ENCODE measurements at regions not wholly inside any gene's neighbourhood (a gene's known extent, or its start where the extent isn't known, plus 50 kb on each side); places are given as distances from the start of the nearest gene placed in this dataset.

DNA sequence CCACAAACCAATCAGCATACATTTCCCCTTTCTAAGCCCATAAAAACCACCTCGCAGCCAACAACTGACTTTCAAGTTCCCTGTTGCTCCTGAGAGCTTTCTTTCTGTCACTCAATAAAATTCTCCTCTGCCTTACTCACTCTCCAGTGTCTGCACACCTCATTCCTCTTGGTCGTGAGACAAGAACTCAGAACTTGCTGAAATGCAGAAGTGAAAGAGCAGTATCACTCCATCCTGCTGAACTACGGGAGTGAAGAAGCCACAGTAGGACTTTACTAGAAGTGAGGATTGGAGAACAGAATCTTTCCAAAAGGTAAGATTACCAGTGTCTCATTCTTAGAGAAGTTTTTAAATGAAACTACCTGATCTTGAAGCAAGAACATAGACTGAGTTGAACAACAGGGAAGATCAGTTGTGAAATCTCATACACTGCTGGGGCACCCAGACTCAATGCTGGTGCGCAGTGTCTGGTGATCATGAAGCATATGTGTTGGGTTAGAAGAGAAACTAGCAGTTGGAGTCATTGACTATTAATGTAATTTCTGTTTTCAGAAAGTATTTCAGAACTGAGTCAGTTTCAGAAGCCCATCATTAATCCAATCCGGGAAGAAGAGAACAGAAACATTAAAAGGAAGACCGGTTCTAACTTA is 726.9 kb upstream of the TMPRSS15 start:
- Histone ChIP-seq H3K4me3 (no peak overlapping the region), H3K36me3 (ENCODE audit: low read depth) (no peaks in the 10 kb centered on the region), H3K4me1 (ENCODE audit: low read depth) (no peaks in the 10 kb centered on the region), H3K9me3 (peaks cover 3% of the 10 kb centered on the region)
- TF ChIP-seq, protein P1, sequence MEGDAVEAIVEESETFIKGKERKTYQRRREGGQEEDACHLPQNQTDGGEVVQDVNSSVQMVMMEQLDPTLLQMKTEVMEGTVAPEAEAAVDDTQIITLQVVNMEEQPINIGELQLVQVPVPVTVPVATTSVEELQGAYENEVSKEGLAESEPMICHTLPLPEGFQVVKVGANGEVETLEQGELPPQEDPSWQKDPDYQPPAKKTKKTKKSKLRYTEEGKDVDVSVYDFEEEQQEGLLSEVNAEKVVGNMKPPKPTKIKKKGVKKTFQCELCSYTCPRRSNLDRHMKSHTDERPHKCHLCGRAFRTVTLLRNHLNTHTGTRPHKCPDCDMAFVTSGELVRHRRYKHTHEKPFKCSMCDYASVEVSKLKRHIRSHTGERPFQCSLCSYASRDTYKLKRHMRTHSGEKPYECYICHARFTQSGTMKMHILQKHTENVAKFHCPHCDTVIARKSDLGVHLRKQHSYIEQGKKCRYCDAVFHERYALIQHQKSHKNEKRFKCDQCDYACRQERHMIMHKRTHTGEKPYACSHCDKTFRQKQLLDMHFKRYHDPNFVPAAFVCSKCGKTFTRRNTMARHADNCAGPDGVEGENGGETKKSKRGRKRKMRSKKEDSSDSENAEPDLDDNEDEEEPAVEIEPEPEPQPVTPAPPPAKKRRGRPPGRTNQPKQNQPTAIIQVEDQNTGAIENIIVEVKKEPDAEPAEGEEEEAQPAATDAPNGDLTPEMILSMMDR (IDR thresholded peaks at IDR 0.05), result no peak
- DNase-seq (no peak), ATAC-seq (no peak)
- intact Hi-C loops (cut with DNase I, micrococcal nuclease), result no loop called here

DNA sequence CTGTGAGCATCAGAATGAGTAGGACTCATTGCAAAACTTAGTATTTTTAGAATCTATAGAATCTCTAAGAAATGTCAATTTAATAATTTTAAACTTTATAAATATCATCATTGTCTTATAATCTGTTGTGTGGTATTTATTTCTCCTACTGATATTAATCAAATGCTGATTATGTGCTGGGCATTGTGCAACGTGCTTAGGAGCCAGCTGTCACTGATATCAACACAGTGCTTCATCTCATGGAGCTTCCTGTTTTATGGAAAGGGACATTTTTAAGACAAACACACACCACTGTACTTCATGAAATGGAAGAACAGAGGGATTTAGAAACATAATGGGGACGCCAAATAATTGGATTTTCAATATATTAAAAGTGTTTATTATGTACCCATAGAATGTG is 737.9 kb upstream of the TMPRSS15 start:
- Histone ChIP-seq H3K36me3 (ENCODE audit: low read depth) (no peaks in the 10 kb centered on the region), H3K4me1 (ENCODE audit: low read depth) (no peaks in the 10 kb centered on the region), H3K4me3 (no peak overlapping the region), H3K9me3 (no peaks in the 10 kb centered on the region)
- ATAC-seq (no peak), DNase-seq (no peak)
- TF ChIP-seq, protein P1 (IDR thresholded peaks at IDR 0.05), result no peak
- intact Hi-C loops (cut with DNase I, micrococcal nuclease), result no loop called here

DNA sequence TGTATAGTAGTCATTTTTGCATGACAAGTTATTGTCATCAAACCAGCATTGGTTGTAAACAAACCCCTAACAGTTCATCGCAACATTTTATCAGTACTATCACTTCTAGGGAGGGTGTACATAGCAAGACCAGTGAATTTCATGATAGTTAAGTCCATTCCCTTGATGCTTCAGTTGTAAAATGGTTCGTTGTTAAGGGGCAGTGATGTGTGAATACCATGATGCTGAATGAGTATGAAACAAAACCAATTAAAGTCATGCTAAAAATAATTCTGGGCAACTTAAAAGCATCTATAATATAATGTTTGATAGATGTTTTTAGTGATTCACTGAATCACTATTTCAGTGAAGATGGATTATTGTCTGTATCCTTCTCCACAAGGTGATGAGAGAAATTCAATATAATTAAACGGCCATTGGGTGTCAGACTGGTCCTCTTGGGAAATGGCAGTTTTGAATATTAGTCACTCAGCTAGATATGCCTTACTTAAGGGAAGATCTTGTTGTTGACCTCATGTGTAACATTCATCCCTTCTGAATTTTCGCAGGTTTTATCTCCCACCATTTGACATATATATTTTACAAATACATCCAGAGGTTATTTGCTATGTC is 742.2 kb upstream of the TMPRSS15 start:
- Histone ChIP-seq H3K4me3 (no peak overlapping the region), H3K4me1 (ENCODE audit: low read depth) (no peaks in the 10 kb centered on the region), H3K9me3 (peaks cover 4% of the 10 kb centered on the region), H3K36me3 (ENCODE audit: low read depth) (no peaks in the 10 kb centered on the region)
- DNase-seq, result no peak
- no peak for ATAC-seq
- intact Hi-C loops (cut with DNase I, micrococcal nuclease), result no loop called here
- TF ChIP-seq, protein P1 (IDR thresholded peaks at IDR 0.05), result no peak

DNA sequence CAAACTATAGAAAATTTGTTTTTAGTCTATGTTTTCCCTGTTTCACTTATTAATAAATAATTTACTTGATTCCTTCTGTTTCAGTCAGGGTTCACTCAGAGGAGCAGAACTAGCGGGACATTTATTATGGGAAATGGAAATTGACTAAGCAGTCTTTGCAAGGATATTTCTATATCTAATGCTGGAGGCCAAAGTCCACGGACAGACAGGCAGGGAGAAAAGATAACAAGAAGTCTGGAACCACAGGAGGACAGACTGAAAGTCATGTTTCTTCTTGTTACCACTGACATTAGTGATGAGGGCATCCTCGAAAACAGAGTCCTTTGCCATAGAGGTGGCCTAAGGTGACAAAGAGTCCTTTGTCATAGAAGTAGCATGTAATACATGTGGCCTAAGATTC is 744.5 kb upstream of the TMPRSS15 start:
- peaks cover 4% of the 10 kb centered on the region for H3K9me3 ChIP-seq
- no peak for DNase-seq
- H3K4me1 ChIP-seq (ENCODE audit: low read depth), result no peaks in the 10 kb centered on the region
- intact Hi-C loops (cut with DNase I, micrococcal nuclease), result no loop called here
- H3K4me3 ChIP-seq, result no peak overlapping the region
- H3K36me3 ChIP-seq (ENCODE audit: low read depth), result no peaks in the 10 kb centered on the region
- ATAC-seq, result no peak
- TF ChIP-seq, protein P1 (IDR thresholded peaks at IDR 0.05), result no peak

DNA sequence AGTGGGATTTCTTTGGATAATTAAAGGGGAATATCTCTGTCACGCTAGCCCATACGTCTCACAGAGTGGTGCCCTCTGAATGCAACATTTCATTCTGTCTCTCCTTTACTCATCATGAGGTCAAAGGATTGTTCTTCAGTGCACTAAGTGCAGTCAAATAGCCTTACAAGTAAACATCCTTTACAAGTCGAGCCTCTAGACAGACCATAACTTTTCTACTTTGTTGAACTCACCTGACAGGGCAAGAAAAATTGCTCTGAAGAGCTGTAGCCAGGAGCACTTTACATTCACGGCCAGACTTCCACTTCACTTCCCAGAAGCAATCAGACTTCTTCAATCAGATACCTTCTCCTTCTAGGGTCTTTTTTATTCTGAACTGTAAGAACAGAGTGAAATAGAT is 768.0 kb upstream of the TMPRSS15 start:
- TF ChIP-seq, protein P1 (IDR thresholded peaks at IDR 0.05), result no peak
- H3K4me1 ChIP-seq (ENCODE audit: low read depth), result no peaks in the 10 kb centered on the region
- H3K36me3 ChIP-seq (ENCODE audit: low read depth), result no peaks in the 10 kb centered on the region
- intact Hi-C loops (cut with DNase I, micrococcal nuclease), result no loop called here
- DNase-seq (no peak), ATAC-seq (no peak)
- no peaks in the 10 kb centered on the region for H3K9me3 ChIP-seq
- no peak overlapping the region for H3K4me3 ChIP-seq
